Activated CD8-positive, alpha-beta T cell treated with anti-CD3 and anti-CD28 coated beads for 36 hours (primary cell): ENCODE measurements at regions not wholly inside any gene's neighbourhood (a gene's known extent, or its start where the extent isn't known, plus 50 kb on each side); places are given as distances from the start of the nearest gene placed in this dataset.

Experiments
- ATAC-seq: fragments of 200-7000 bp; cut with Tn5 transposase; one replicate; pipeline ENCODE4 v1.10.0; 2021; ENCODE audit warnings: mild to moderate bottlenecking, moderate library complexity
- CTCF ChIA-PET: fragments of 350-600 bp; sonication (Branson Sonifier 250); formaldehyde crosslinking; loops from one replicate; lab custom pipeline; 2021; ENCODE audit warnings: antibody characterized with exemption; lab: Charles Lee
- POLR2A ChIA-PET: fragments of 350-600 bp; sonication (Branson Sonifier 250); formaldehyde crosslinking; loops from one replicate; lab custom pipeline; 2021; ENCODE audit warnings: antibody characterized with exemption; lab: Charles Lee
- DNase-seq: peaks from one replicate; pipeline ENCODE4 v3.0.0-alpha.2; 2020
- H3K27ac Mint-ChIP-seq: one replicate; pipeline ENCODE4 v1.8.0; 2021; ENCODE audit warnings: mild to moderate bottlenecking, mixed read lengths
- H3K27me3 Mint-ChIP-seq: one replicate; pipeline ENCODE4 v1.8.0; 2021; ENCODE audit warnings: mixed read lengths
- H3K36me3 Mint-ChIP-seq: one replicate; pipeline ENCODE4 v1.8.0; 2021; ENCODE audit warnings: low read depth, mixed read lengths
- H3K4me1 Mint-ChIP-seq: one replicate; pipeline ENCODE4 v1.8.0; 2021; ENCODE audit warnings: low read depth, mixed read lengths
- H3K4me3 Mint-ChIP-seq: one replicate; pipeline ENCODE4 v1.8.0; 2021; ENCODE audit warnings: mild to moderate bottlenecking, moderate library complexity, mixed read lengths
- H3K9me3 Mint-ChIP-seq: one replicate; pipeline ENCODE4 v1.8.0; 2021; ENCODE audit warnings: mixed read lengths
- intact Hi-C: fragments of 100-400 bp; cut with micrococcal nuclease; formaldehyde crosslinking; loops from one replicate; pipeline ENCODE4 v1.10.0; 2022
- TF ChIP-seq, protein P1 (sequence below): fragments of 200-600 bp; IDR thresholded peaks from one replicate; pipeline ENCODE4 v1.8.0; 2022; ENCODE audit warnings: antibody characterized with exemption, mild to moderate bottlenecking

DNA sequence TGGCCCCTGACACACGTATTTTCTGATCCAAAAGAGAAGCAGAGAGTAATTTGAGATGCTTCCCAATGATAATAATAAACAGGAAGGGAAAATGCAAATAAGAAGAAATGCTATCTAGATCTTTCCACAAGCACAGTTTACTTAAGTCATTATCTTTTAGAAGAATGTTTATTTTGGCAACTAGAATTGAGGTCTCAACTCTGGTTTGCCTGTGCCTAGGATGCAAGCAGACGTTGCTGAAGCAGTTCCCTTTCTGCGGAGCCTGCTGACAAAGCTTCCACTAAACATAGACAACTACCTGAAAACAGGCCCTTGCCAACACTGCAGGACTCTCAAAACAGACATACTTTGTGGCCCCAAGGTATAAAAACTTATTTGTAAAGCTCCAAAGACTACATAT lies 315.8 kb upstream of the POM121L12 start:
- intact Hi-C loops: no loop called here
- Mint-ChIP-seq H3K27ac (no peak overlapping the region), H3K4me1 (no peaks in the 10 kb centered on the region), H3K9me3 (peaks cover 5% of the 10 kb centered on the region), H3K4me3 (no peak overlapping the region), H3K27me3 (no peaks in the 10 kb centered on the region), H3K36me3 (no peaks in the 10 kb centered on the region)
- TF ChIP-seq, protein P1, sequence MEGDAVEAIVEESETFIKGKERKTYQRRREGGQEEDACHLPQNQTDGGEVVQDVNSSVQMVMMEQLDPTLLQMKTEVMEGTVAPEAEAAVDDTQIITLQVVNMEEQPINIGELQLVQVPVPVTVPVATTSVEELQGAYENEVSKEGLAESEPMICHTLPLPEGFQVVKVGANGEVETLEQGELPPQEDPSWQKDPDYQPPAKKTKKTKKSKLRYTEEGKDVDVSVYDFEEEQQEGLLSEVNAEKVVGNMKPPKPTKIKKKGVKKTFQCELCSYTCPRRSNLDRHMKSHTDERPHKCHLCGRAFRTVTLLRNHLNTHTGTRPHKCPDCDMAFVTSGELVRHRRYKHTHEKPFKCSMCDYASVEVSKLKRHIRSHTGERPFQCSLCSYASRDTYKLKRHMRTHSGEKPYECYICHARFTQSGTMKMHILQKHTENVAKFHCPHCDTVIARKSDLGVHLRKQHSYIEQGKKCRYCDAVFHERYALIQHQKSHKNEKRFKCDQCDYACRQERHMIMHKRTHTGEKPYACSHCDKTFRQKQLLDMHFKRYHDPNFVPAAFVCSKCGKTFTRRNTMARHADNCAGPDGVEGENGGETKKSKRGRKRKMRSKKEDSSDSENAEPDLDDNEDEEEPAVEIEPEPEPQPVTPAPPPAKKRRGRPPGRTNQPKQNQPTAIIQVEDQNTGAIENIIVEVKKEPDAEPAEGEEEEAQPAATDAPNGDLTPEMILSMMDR: no peak
- no peak for DNase-seq
- ATAC-seq: no peak
- CTCF ChIA-PET: no interaction called here
- POLR2A ChIA-PET: no interaction called here

DNA sequence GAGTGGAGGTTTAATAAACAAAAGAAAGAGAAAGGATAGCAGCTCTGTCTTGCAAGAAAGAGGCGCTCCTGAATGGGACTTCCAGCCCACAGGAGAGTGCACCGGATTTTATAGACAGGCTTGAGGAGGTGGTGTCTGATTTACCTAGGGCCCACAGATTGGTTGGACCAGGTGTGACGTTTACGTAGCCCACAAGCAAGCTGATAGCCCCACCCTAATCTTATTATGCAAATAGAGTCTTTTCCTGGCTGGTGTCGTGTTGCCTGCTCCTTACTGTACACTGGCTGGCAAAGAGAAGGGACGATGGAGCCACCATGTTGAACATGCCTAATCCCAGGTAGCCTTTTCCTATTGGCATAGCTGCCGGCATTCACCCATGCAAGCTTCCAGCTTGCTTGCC lies 319.7 kb upstream of the POM121L12 start:
- intact Hi-C loops: no loop called here
- Mint-ChIP-seq H3K36me3 (no peaks in the 10 kb centered on the region), H3K4me3 (no peak overlapping the region), H3K9me3 (peaks cover 19% of the 10 kb centered on the region), H3K4me1 (no peaks in the 10 kb centered on the region), H3K27me3 (no peaks in the 10 kb centered on the region), H3K27ac (no peak overlapping the region)
- POLR2A ChIA-PET: no interaction called here
- CTCF ChIA-PET: no interaction called here
- no peak for ATAC-seq
- TF ChIP-seq, protein P1: no peak
- DNase-seq: no peak

DNA sequence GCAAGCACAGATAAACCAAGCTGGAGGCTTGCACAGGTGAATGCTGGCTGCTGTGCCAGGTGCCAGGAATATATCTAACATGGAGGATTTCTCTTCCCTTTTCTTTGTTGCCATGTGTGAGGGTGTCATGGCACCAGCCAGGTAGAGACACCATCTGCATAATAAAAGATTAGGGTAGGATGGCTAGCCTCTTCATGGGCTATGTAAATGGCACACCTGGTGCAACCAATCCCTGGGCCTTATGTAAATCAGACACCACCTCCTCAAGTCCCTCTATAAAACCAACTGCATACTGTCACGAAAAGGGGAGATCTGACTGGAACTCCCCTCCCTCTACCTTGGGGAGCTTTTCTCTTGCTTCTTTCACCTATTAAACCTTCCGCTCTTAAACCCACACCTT lies 322.5 kb upstream of the POM121L12 start:
- Mint-ChIP-seq H3K27me3 (no peaks in the 10 kb centered on the region), H3K9me3 (peaks cover 19% of the 10 kb centered on the region), H3K4me1 (no peaks in the 10 kb centered on the region), H3K4me3 (no peak overlapping the region), H3K27ac (no peak overlapping the region), H3K36me3 (no peaks in the 10 kb centered on the region)
- ChIA-PET CTCF (no interaction called here), POLR2A (no interaction called here)
- intact Hi-C loops: no loop called here
- DNase-seq (no peak), ATAC-seq (no peak)
- TF ChIP-seq, protein P1: no peak

DNA sequence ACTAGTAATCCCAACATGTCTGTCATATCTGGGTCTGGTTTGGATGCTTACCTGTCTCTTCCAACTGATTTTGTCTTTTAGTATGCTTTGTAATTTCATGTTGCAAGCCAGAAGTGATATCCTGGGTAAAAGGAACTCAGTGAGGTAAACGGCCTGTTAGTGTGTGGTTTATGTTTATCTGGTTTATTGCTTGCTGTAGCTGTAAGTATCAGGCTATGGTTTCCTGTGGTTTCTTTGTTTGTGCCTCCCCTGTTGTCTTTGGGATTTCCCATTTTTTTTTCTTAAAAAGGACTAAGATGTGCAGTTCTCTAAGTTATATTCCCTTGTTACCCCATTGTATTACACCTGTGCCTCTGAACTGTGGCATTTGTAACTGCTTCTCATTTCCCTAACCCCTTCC lies 323.5 kb upstream of the POM121L12 start:
- Mint-ChIP-seq H3K27me3 (no peaks in the 10 kb centered on the region), H3K4me1 (no peaks in the 10 kb centered on the region), H3K36me3 (no peaks in the 10 kb centered on the region), H3K27ac (no peak overlapping the region), H3K4me3 (no peak overlapping the region), H3K9me3 (peaks cover 19% of the 10 kb centered on the region)
- ChIA-PET CTCF (no interaction called here), POLR2A (no interaction called here)
- TF ChIP-seq, protein P1: no peak
- intact Hi-C loops: no loop called here
- DNase-seq (no peak), ATAC-seq (no peak)

DNA sequence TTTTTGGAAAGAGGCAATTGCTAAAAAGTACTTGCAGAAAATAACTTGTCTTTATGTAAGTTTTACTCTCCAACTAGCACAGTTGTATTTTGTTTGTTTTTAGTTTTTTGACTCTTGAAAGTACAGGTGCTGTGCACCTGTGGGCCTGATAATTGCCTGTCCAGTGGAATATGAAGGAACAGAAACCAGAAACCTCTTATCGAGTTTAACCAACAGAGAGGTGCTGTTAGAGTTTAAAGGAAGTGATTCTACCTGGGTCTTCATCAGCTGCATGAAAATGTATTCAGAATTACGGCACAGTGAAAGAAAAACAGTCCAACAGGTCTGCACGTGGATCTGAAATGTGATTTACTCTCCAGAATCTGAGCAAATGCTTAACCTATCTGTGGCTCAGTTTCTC lies 326.6 kb upstream of the POM121L12 start:
- ChIA-PET POLR2A (no interaction called here), CTCF (no interaction called here)
- no peaks in the 10 kb centered on the region for H3K27me3 Mint-ChIP-seq
- H3K4me1 Mint-ChIP-seq: no peaks in the 10 kb centered on the region
- H3K36me3 Mint-ChIP-seq: no peaks in the 10 kb centered on the region
- no peak for DNase-seq
- H3K9me3 Mint-ChIP-seq: peaks cover 20% of the 10 kb centered on the region
- TF ChIP-seq, protein P1: no peak
- intact Hi-C loops: no loop called here
- H3K27ac Mint-ChIP-seq: no peak overlapping the region
- no peak for ATAC-seq
- no peak overlapping the region for H3K4me3 Mint-ChIP-seq
